ENCODE measurements at regions not wholly inside any gene's neighbourhood (a gene's known extent, or its start where the extent isn't known, plus 50 kb on each side); places are given as distances from the start of the nearest gene placed in this dataset.

DNA sequence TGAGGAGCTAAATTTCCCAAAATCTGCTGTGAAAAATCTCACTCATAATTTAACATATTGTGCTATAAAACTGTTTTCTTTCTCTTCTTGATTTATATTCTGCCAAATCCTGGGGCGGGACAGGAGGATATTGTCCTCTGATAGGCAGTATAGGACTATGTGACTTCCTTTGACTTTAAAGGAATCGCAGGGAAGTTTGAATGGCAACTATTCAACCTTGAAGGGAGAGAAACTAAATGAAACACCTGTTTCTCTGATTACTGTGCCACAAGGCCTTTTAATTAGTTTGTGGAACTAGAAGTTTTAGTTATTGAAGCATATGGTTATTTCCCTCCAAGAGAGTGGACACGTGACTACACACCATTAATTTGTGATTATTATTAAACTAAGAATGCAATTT lies 607.4 kb downstream of the GATA3 start:
- Histone ChIP-seq H3K27ac (replicated peaks; ENCODE audit: low read length) (no peak overlapping the region), H3K36me3 (replicated peaks in 1 of 2; ENCODE audit: control insufficient read depth in 2 of 2, insufficient read depth in 2 of 2, low read length in 2 of 2) (no peaks in the 10 kb centered on the region), H3K14ac (ENCODE audit: low read length) (no peak overlapping the region), H3K18ac (ENCODE audit: low read length) (no peak overlapping the region), H3K9ac (ENCODE audit: low read depth, low read length, poor library complexity) (no peak overlapping the region), H2AFZ (ENCODE audit: low read length) (no peak overlapping the region), H2AK5ac (ENCODE audit: low read depth, low read length) (no peak overlapping the region), H3K4me1 (ENCODE audit: control insufficient read depth in 2 of 2, insufficient read depth in 1 of 2, low read depth in 1 of 2, low read length in 2 of 2) (no peaks in the 10 kb centered on the region), H2BK12ac (ENCODE audit: low read length) (no peak overlapping the region), H3K9me3 (replicated peaks in 1 of 2; ENCODE audit: control insufficient read depth in 2 of 2, insufficient read depth in 1 of 2, low read depth in 1 of 2, low read length in 2 of 2) (no peaks in the 10 kb centered on the region), H3K79me1 (ENCODE audit: low read depth, low read length) (no peaks in the 10 kb centered on the region), H2BK15ac (ENCODE audit: low read length) (no peak overlapping the region), H3K4me2 (ENCODE audit: insufficient read depth, low read length, poor library complexity, severe bottlenecking) (no peak overlapping the region), H3K27me3 (ENCODE audit: control insufficient read depth in 3 of 3, insufficient read depth in 3 of 3, low read depth in 1 of 3, low read length in 3 of 3) (no peaks in the 10 kb centered on the region), H4K91ac (ENCODE audit: low read depth, low read length, poor library complexity) (no peak overlapping the region), H2BK120ac (ENCODE audit: low read depth, low read length) (no peak overlapping the region), H2BK5ac (ENCODE audit: low read length) (no peak overlapping the region), H3K4me3 (ENCODE audit: low read length in 2 of 2) (no peak overlapping the region), H4K8ac (ENCODE audit: low read depth, low read length) (no peak overlapping the region), H3K4ac (ENCODE audit: low read length) (no peak overlapping the region), H3K23ac (ENCODE audit: low read depth, low read length, poor library complexity) (no peak overlapping the region)
- no CpG with 5 or more reads among the region's 3 CpGs for WGBS, 2 donors (ENCODE audit: extremely low coverage in 2 of 2, insufficient read length in 2 of 2, insufficient replicate concordance in 1 of 2)
- no peak for DNase-seq (ENCODE audit: low spot score)

DNA sequence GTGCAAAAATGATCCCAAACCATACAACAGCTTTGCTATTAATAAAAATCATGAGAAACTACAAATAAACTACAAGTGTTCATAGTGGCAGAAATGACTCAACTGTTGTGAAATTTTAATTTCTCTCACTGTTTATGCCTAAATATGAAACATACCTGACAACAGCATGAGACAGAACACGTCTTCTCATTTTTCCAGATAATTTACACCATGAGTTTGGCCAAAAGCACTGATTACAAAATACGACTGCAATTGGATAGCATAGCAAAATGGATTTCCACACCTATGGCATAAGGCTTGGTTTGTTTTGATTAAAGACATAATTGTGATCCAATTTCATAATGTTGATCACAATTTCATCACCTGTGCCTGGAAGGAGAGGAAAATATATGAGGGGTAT lies 608.6 kb downstream of the GATA3 start:
- no peak overlapping the region for H3K4me2 ChIP-seq (ENCODE audit: insufficient read depth, low read length, poor library complexity, severe bottlenecking)
- H2BK12ac ChIP-seq (ENCODE audit: low read length), result no peak overlapping the region
- peaks cover 0 to 2% of the 10 kb centered on the region in 2 donors for H3K9me3 ChIP-seq (replicated peaks in 1 of 2; ENCODE audit: control insufficient read depth in 2 of 2, insufficient read depth in 1 of 2, low read depth in 1 of 2, low read length in 2 of 2)
- no peak overlapping the region for H2AFZ ChIP-seq (ENCODE audit: low read length)
- no peak overlapping the region for H2BK15ac ChIP-seq (ENCODE audit: low read length)
- no peak overlapping the region for H2AK5ac ChIP-seq (ENCODE audit: low read depth, low read length)
- no peak overlapping the region for H3K4ac ChIP-seq (ENCODE audit: low read length)
- no peak overlapping the region for H3K9ac ChIP-seq (ENCODE audit: low read depth, low read length, poor library complexity)
- H3K27me3 ChIP-seq (ENCODE audit: control insufficient read depth in 3 of 3, insufficient read depth in 3 of 3, low read depth in 1 of 3, low read length in 3 of 3), result no peaks in the 10 kb centered on the region
- H3K36me3 ChIP-seq (replicated peaks in 1 of 2; ENCODE audit: control insufficient read depth in 2 of 2, insufficient read depth in 2 of 2, low read length in 2 of 2), result no peaks in the 10 kb centered on the region
- no peaks in the 10 kb centered on the region for H3K79me1 ChIP-seq (ENCODE audit: low read depth, low read length)
- no peak for DNase-seq (ENCODE audit: low spot score)
- H2BK5ac ChIP-seq (ENCODE audit: low read length), result no peak overlapping the region
- no peak overlapping the region for H3K14ac ChIP-seq (ENCODE audit: low read length)
- no peak overlapping the region for H2BK120ac ChIP-seq (ENCODE audit: low read depth, low read length)
- no peak overlapping the region for H4K8ac ChIP-seq (ENCODE audit: low read depth, low read length)
- H3K4me1 ChIP-seq (ENCODE audit: control insufficient read depth in 2 of 2, insufficient read depth in 1 of 2, low read depth in 1 of 2, low read length in 2 of 2), result no peaks in the 10 kb centered on the region
- no peak overlapping the region for H3K18ac ChIP-seq (ENCODE audit: low read length)
- WGBS, 2 donors (ENCODE audit: extremely low coverage in 2 of 2, insufficient read length in 2 of 2, insufficient replicate concordance in 1 of 2), result no CpG with 5 or more reads among the region's 2 CpGs
- H3K27ac ChIP-seq (replicated peaks; ENCODE audit: low read length), result no peak overlapping the region
- no peak overlapping the region for H4K91ac ChIP-seq (ENCODE audit: low read depth, low read length, poor library complexity)
- H3K23ac ChIP-seq (ENCODE audit: low read depth, low read length, poor library complexity), result no peak overlapping the region
- H3K4me3 ChIP-seq (ENCODE audit: low read length in 2 of 2), result no peak overlapping the region

DNA sequence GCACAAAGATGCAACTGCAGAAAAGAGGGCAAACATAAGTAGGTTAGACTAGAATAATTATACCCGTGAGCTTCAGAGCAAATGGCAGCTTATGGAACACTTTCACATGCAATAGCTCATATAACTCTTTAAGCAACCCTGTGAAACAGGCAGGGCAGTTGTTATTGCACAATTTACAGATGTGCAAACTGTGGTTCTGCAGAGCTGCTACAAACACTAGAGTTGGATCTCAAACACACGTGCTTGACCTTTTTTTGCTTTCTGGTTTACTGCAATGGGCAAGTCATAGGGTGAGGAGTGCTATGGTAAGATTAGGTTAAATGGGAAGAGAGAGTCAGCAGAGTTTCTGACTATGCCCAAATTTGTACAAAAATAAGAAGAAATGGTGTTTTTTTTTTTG lies 610.8 kb downstream of the GATA3 start:
- H2BK12ac ChIP-seq (ENCODE audit: low read length), result no peak overlapping the region
- no peak overlapping the region for H3K4me3 ChIP-seq (ENCODE audit: low read length in 2 of 2)
- DNase-seq (ENCODE audit: low spot score), result no peak
- H3K18ac ChIP-seq (ENCODE audit: low read length), result no peak overlapping the region
- H3K4ac ChIP-seq (ENCODE audit: low read length), result no peak overlapping the region
- H3K36me3 ChIP-seq (replicated peaks in 1 of 2; ENCODE audit: control insufficient read depth in 2 of 2, insufficient read depth in 2 of 2, low read length in 2 of 2), result no peaks in the 10 kb centered on the region
- H3K14ac ChIP-seq (ENCODE audit: low read length), result no peak overlapping the region
- H4K91ac ChIP-seq (ENCODE audit: low read depth, low read length, poor library complexity), result no peak overlapping the region
- H2BK5ac ChIP-seq (ENCODE audit: low read length), result no peak overlapping the region
- no peak overlapping the region for H2AK5ac ChIP-seq (ENCODE audit: low read depth, low read length)
- no peak overlapping the region for H2BK15ac ChIP-seq (ENCODE audit: low read length)
- no CpG with 5 or more reads among the region's 2 CpGs for WGBS, 2 donors (ENCODE audit: extremely low coverage in 2 of 2, insufficient read length in 2 of 2, insufficient replicate concordance in 1 of 2)
- H3K79me1 ChIP-seq (ENCODE audit: low read depth, low read length), result no peaks in the 10 kb centered on the region
- H3K27me3 ChIP-seq (ENCODE audit: control insufficient read depth in 3 of 3, insufficient read depth in 3 of 3, low read depth in 1 of 3, low read length in 3 of 3), result no peaks in the 10 kb centered on the region
- peaks cover 0 to 2% of the 10 kb centered on the region in 2 donors for H3K9me3 ChIP-seq (replicated peaks in 1 of 2; ENCODE audit: control insufficient read depth in 2 of 2, insufficient read depth in 1 of 2, low read depth in 1 of 2, low read length in 2 of 2)
- no peak overlapping the region for H3K27ac ChIP-seq (replicated peaks; ENCODE audit: low read length)
- H2AFZ ChIP-seq (ENCODE audit: low read length), result no peak overlapping the region
- no peak overlapping the region for H3K4me2 ChIP-seq (ENCODE audit: insufficient read depth, low read length, poor library complexity, severe bottlenecking)
- H2BK120ac ChIP-seq (ENCODE audit: low read depth, low read length), result no peak overlapping the region
- H3K23ac ChIP-seq (ENCODE audit: low read depth, low read length, poor library complexity), result no peak overlapping the region
- H3K4me1 ChIP-seq (ENCODE audit: control insufficient read depth in 2 of 2, insufficient read depth in 1 of 2, low read depth in 1 of 2, low read length in 2 of 2), result no peaks in the 10 kb centered on the region
- H4K8ac ChIP-seq (ENCODE audit: low read depth, low read length), result no peak overlapping the region
- H3K9ac ChIP-seq (ENCODE audit: low read depth, low read length, poor library complexity), result no peak overlapping the region

DNA sequence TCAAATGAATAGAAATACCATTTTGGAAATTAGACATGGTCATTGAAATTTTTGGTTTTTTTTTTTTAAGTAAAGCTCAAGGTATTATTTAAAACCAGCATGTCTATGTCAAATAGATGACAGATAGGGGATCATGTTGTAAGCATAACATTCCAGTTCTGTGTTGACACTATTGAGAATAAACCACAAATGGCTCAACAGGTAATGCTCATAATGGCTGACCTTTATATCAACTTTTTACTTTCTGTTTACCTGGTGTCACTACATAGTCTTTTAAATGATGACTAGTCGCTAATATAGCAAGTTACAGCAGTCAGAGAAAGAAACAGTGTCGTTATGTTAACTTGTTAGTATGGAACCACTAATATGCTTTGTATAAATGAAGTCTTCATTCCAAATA lies 616.0 kb downstream of the GATA3 start:
- H2BK15ac ChIP-seq (ENCODE audit: low read length), result no peak overlapping the region
- no peaks in the 10 kb centered on the region for H3K27me3 ChIP-seq (ENCODE audit: control insufficient read depth in 3 of 3, insufficient read depth in 3 of 3, low read depth in 1 of 3, low read length in 3 of 3)
- H3K4me3 ChIP-seq (ENCODE audit: low read length in 2 of 2), result no peak overlapping the region
- no peak overlapping the region for H3K4ac ChIP-seq (ENCODE audit: low read length)
- peaks cover 0 to 2% of the 10 kb centered on the region in 2 donors for H3K9me3 ChIP-seq (replicated peaks in 1 of 2; ENCODE audit: control insufficient read depth in 2 of 2, insufficient read depth in 1 of 2, low read depth in 1 of 2, low read length in 2 of 2)
- H2AFZ ChIP-seq (ENCODE audit: low read length), result no peak overlapping the region
- no peak overlapping the region for H3K23ac ChIP-seq (ENCODE audit: low read depth, low read length, poor library complexity)
- no peak overlapping the region for H2BK12ac ChIP-seq (ENCODE audit: low read length)
- no peak overlapping the region for H4K91ac ChIP-seq (ENCODE audit: low read depth, low read length, poor library complexity)
- no peaks in the 10 kb centered on the region for H3K36me3 ChIP-seq (replicated peaks in 1 of 2; ENCODE audit: control insufficient read depth in 2 of 2, insufficient read depth in 2 of 2, low read length in 2 of 2)
- no peak for DNase-seq (ENCODE audit: low spot score)
- H3K14ac ChIP-seq (ENCODE audit: low read length), result no peak overlapping the region
- H4K8ac ChIP-seq (ENCODE audit: low read depth, low read length), result no peak overlapping the region
- H2AK5ac ChIP-seq (ENCODE audit: low read depth, low read length), result no peak overlapping the region
- no CpG with 5 or more reads among the region's 2 CpGs for WGBS, 2 donors (ENCODE audit: extremely low coverage in 2 of 2, insufficient read length in 2 of 2, insufficient replicate concordance in 1 of 2)
- H3K4me1 ChIP-seq (ENCODE audit: control insufficient read depth in 2 of 2, insufficient read depth in 1 of 2, low read depth in 1 of 2, low read length in 2 of 2), result no peaks in the 10 kb centered on the region
- no peak overlapping the region for H3K9ac ChIP-seq (ENCODE audit: low read depth, low read length, poor library complexity)
- H2BK5ac ChIP-seq (ENCODE audit: low read length), result no peak overlapping the region
- H3K79me1 ChIP-seq (ENCODE audit: low read depth, low read length), result no peaks in the 10 kb centered on the region
- H3K4me2 ChIP-seq (ENCODE audit: insufficient read depth, low read length, poor library complexity, severe bottlenecking), result no peak overlapping the region
- H3K27ac ChIP-seq (replicated peaks; ENCODE audit: low read length), result no peak overlapping the region
- H3K18ac ChIP-seq (ENCODE audit: low read length), result no peak overlapping the region
- H2BK120ac ChIP-seq (ENCODE audit: low read depth, low read length), result no peak overlapping the region

Data from neuronal stem cell (in vitro differentiated cells).